Stimulated activated CD8-positive, alpha-beta memory T cell treated with anti-CD3 and anti-CD28 coated beads, Interleukin-4, amount 100 ng/mL, for 1 hour (primary cell): ENCODE measurements at regions not wholly inside any gene's neighbourhood (a gene's known extent, or its start where the extent isn't known, plus 50 kb on each side); places are given as distances from the start of the nearest gene placed in this dataset.

ENCODE experiments used
- DNase-seq, 2 donors: peaks; one replicate each; pipeline ENCODE4 v3.0.0-alpha.2; 2020; ENCODE audit warnings: low read depth in 2 of 2, low spot score in 1 of 2

DNA sequence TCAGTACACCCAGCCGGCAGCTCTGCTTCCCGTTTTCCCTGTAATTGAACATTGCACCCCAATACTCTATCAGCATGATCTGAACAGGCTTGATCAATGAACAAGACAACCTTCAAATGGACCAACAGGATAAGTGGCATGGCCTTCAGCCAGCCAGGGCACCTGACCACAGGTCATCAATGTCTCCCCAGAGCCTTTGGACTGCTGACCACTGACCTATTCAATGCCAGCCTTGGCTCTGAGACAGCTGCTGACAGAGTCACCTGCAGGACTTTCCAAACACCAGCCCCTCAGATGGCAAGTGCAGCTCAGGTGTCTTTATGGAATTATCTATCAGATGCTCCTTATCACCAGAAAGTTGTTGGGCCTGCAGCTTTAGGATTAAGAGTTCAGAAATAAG, 462.9 kb upstream of the ASIC2 start:
- no peak for DNase-seq

GRCh38 chr17:33765871-33766270, 472.8 kb upstream of the ASIC2 start:
- no peak for DNase-seq

DNA sequence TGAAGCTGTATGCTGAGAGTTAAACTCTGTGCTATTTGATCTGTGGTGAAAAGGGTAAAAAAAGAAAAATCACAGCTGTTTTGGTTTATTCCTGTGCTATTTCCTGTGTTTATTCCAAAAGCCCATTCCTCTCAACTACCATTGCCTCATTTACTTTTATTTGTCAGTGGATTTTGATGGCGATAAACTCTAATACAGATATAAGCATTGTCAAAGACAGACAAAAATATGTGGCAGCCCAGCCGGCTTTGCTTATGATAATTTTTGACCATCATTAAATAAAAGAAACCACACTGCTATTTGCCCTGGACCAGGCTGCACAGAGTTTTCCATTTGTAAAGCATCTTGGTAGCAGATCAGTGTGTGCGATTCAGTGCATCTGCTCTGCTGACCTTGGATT, 473.6 kb upstream of the ASIC2 start:
- DNase-seq: no peak

GRCh38 chr17:33769066-33769465, 476.0 kb upstream of the ASIC2 start:
- DNase-seq: no peak

- DNase-seq: no peak
Measured at GRCh38 chr17:33776304-33776703, 478.8 kb upstream of the CCL2 start.

DNA sequence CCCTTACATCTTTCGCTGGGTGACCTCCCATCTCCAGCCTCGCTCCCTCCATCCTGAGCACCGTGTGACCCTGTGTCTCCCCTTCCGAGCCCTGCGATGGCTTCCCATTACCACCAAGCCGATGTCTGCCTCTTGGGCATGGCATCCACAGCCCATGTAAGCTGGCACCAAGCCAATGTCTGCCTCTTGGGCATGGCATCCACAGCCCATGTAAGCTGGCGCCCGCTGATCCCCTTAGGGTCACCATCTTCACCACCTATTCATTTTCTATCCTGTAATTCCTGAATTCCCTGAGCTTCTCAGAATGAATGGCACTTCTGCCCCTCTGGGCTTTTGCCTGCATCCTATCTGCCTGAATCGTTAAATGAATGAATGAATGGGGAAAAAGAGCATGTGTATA, 478.2 kb upstream of the CCL2 start:
- DNase-seq: no peak

DNA sequence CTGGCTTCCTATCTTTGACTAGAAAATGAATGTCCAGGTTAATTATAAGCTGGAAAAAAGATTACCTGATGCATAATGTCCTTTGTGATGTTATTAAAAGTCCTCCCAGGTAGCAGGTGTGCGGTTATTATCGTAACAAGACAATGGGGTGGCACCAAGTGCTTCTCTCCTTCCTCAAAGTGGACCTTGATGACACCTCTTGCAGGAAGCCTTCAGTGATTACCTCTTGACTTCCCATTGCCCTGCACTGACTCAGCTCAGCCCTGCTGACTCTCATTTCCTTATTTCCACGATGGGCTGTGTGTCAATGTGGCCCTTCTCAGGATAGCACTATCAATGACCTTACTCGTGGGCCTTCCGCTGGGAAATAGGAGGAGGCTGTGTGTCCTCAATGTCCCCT, 477.4 kb upstream of the CCL2 start:
- no peak for DNase-seq

GRCh38 chr17:33778505-33779233, 476.4 kb upstream of the CCL2 start:
- DNase-seq: no peak

DNA sequence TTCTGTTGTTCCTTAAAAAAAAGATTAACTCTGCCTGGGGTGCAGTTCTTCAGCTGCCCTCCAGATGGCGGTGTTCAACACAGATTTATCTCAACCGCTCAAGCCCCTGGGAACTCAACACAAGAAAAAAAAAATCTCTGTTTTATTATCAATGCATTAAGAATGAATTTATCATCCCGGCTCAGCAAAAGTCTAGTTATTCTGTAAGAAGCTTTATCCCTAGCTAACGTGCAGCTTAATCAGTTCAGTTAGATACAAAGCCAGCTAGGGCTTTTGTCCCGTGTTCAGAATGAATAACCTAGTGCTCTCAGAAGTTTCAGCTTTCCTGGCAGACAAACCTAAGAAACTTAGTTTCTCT, 475.9 kb upstream of the CCL2 start:
- peak in 1 of 2 donors; percentile 7 for DNase-seq

DNA sequence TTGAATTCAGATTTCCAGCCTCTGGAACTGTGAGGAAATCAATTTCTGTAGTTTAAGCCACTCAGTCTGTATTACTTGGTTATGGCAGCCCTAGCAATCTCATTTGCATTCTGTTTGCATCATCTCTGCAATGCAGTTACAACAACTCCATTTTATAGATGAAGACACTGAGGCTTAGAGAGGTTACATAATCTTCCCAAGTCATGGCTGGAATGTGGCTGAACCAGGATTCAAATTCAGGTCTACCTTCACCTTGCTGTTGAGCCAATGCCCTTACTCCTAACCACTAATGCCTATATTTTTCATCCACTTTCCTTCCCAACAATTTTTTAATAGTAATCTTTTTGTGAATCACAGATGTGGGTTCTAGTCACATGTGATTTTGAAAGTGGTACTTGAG, 469.8 kb upstream of the CCL2 start:
- DNase-seq: no peak

- no peak for DNase-seq
Measured at GRCh38 chr17:33786478-33786877, 468.6 kb upstream of the CCL2 start.

- no peak for DNase-seq
Measured at GRCh38 chr17:33789658-33790057, 465.4 kb upstream of the CCL2 start.

GRCh38 chr17:33797181-33797580, 457.9 kb upstream of the CCL2 start:
- DNase-seq: no peak

GRCh38 chr17:33798308-33798707, 456.8 kb upstream of the CCL2 start:
- no peak for DNase-seq

GRCh38 chr17:33802349-33803198, 452.5 kb upstream of the CCL2 start:
- no peak for DNase-seq

DNA sequence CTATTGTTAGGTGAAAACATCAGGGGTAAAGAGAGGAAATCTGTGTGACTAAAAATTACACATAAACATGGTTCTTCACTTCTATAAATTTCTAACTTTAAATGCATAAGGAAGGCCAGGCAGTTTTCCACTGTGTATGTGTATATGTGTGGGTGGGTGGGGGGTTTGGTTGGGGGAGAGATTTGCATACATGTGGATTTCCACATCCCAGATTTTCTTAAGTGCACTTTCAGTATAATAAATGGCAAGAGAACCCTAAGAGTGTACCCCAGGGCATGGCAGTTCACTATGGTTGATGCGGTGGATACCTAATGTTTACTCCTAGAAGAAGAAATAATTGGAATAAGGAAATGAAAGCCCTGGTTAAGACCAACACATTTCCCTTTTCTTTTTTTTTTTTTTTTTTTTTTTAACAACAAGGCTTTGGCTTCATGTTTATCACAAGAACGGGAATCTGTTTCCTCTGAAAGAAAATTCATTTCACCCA, 451.8 kb upstream of the CCL2 start:
- no peak for DNase-seq

DNA sequence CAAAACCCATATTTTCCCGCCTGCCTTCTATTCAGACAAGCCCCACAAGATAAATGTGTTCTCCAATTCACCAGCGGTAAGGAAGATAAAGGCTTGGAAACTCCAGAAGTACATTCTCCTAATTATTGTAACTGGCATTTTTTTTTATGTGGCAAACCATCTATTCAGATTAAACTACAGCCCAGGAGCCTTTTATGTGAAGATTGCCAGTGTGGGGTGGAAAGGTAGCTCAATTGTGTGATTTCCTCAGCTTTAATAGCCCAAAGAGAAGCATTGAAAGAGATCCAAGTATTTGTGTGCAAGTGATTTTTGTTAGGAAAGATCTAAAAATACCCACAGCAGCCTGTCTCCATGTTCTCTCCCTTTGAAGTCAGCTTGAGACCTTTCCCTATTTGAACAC, 451.4 kb upstream of the CCL2 start:
- DNase-seq: no peak

DNA sequence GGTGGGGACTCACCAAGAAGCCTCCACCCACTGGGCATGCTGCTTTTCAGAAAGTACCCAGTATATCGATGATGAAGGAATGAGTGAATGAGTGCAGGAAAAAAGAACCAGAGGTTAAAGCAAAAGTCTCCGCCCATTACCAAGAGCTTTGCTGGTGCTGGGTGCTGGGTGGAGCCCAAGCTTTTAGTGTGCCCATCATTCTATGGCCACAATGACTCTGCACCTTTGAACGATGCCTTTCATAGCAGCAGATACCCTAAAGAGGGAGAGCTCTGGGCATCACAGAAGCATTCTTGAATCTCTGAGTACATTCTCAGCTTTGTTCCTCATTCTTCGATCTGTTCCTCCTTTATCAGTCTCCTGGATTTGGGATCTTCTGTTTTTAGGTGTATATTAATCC, 450.7 kb upstream of the CCL2 start:
- DNase-seq: no peak

GRCh38 chr17:33806631-33807030, 448.5 kb upstream of the CCL2 start:
- no peak for DNase-seq

DNA sequence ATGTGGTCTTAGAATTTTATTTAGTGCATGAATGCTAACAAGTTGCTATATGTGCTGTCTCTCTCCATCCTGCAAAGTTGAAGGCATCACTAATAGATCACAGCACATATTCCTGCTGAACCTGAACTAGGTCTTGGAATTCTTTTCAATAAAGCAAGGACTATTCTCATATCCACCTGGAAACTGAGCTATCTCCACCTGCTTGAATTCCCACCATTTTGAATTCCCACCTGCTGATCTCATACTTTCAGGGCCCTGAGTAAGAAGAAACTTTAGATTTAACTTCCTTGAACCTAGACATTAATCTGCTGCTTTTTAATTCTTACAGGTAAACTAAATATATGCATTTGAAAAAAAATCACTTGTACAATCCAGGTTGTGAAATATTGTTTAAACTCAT, 445.3 kb upstream of the CCL2 start:
- no peak for DNase-seq

- DNase-seq: no peak
Measured at GRCh38 chr17:33811004-33811760, 443.9 kb upstream of the CCL2 start.
